B cell (primary cell): ENCODE measurements at regions not wholly inside any gene's neighbourhood (a gene's known extent, or its start where the extent isn't known, plus 50 kb on each side); places are given as distances from the start of the nearest gene placed in this dataset.

Experiments used
- ATAC-seq: fragments of 200-7000 bp; cut with Tn5 transposase; one replicate; pipeline ENCODE4 v1.10.0; 2021; ENCODE audit warnings: low read depth, mild to moderate bottlenecking, moderate number of reproducible peaks, moderate library complexity
- CTCF ChIA-PET: fragments of 350-600 bp; sonication (Branson Sonifier 250); formaldehyde crosslinking; loops from one replicate; lab custom pipeline; 2021; ENCODE audit warnings: antibody characterized with exemption, inconsistent platforms; lab: Charles Lee
- POLR2A ChIA-PET: fragments of 350-600 bp; sonication (Branson Sonifier 250); formaldehyde crosslinking; loops from one replicate; lab custom pipeline; 2021; ENCODE audit warnings: antibody characterized with exemption; lab: Charles Lee
- DNase-seq: peaks from one replicate; pipeline ENCODE4 v3.0.0; 2013
- H2AFZ ChIP-seq: 2 replicates; pipeline ENCODE4 v1.6.1; 2012; ENCODE audit warnings: mild to moderate bottlenecking, low read depth, low read length; ENCODE audit not compliant: insufficient read depth, poor library complexity, severe bottlenecking
- H3K27ac ChIP-seq, 2 donors: 1 replicate in 1 of 2; 2 replicates in 1 of 2; pipeline ENCODE4 v1.5.1; 2012 to 2013; ENCODE audit warnings: low read length in 2 of 2, mild to moderate bottlenecking in 2 of 2, moderate library complexity in 1 of 2
- H3K27me3 ChIP-seq, 4 experiments: fragments of 200-600 bp in 1 of 4; sonication (generic) in 1 of 4; replicated peaks in 1 of 4; 1 replicate in 2 of 4; 2 replicates in 2 of 4; pipeline versions ENCODE4 v1.6.1 to v1.7.0; 2013 to 2016; ENCODE audit warnings: low read length in 3 of 4, mild to moderate bottlenecking in 2 of 4, mixed read lengths in 1 of 4, moderate library complexity in 1 of 4; ENCODE audit not compliant: insufficient read depth in 4 of 4, control insufficient read depth in 3 of 4; ENCODE audit errors: control extremely low read depth in 1 of 4
- H3K36me3 ChIP-seq, 2 experiments: replicated peaks in 1 of 2; 1 replicate in 1 of 2; 2 replicates in 1 of 2; pipeline versions ENCODE4 v1.6.1 to v1.7.1; 2013; ENCODE audit warnings: low read length in 1 of 2; ENCODE audit not compliant: insufficient read depth in 2 of 2, control insufficient read depth in 1 of 2; ENCODE audit errors: control extremely low read depth in 1 of 2, extremely low read depth in 1 of 2
- H3K4me1 ChIP-seq, 2 donors: fragments of 200-600 bp in 1 of 2; sonication (generic) in 1 of 2; 1 replicate in 1 of 2; 2 replicates in 1 of 2; pipeline versions ENCODE4 v1.5.1 to v1.6.1; 2013 to 2017; ENCODE audit warnings: low read length in 2 of 2; ENCODE audit not compliant: control insufficient read depth in 2 of 2, insufficient read depth in 2 of 2
- H3K4me2 ChIP-seq: replicated peaks from 2 replicates; pipeline ENCODE3; 2012; ENCODE audit warnings: mild to moderate bottlenecking, low read depth, low read length; ENCODE audit not compliant: poor library complexity, severe bottlenecking
- H3K4me3 ChIP-seq, 5 experiments: fragments of 200-600 bp in 1 of 5; sonication (generic) in 1 of 5; 1 replicate in 3 of 5; 2 replicates in 2 of 5; pipeline versions ENCODE4 v1.5.1 to v1.7.0; 2011 to 2016; ENCODE audit warnings: low read length in 4 of 5, mild to moderate bottlenecking in 4 of 5, low read depth in 2 of 5, control low read depth in 1 of 5, moderate library complexity in 1 of 5; ENCODE audit not compliant: insufficient read depth in 1 of 5; ENCODE audit errors: control extremely low read depth in 1 of 5, extremely low read depth in 1 of 5
- H3K79me2 ChIP-seq: fragments of 200-600 bp; sonication (generic); one replicate; pipeline ENCODE4 v1.6.0; 2016; ENCODE audit warnings: low read length; ENCODE audit not compliant: control insufficient read depth, insufficient read depth
- H3K9ac ChIP-seq: fragments of 200-600 bp; sonication (generic); 2 replicates; pipeline ENCODE4 v1.6.1; 2017; ENCODE audit warnings: mild to moderate bottlenecking, low read length, moderate library complexity
- H3K9me3 ChIP-seq, 3 donors: one replicate each; pipeline versions ENCODE4 v1.6.1 to v1.7.1; 2013; ENCODE audit warnings: low read length in 2 of 3; ENCODE audit not compliant: control insufficient read depth in 2 of 3, insufficient read depth in 1 of 3; ENCODE audit errors: control extremely low read depth in 1 of 3
- H4K20me1 ChIP-seq: 2 replicates; pipeline ENCODE4 v1.6.0; 2012; ENCODE audit warnings: mild to moderate bottlenecking, low read length; ENCODE audit not compliant: insufficient read depth, control insufficient read depth, poor library complexity, severe bottlenecking
- H3K27ac Mint-ChIP-seq: one replicate; pipeline ENCODE4 v1.8.0; 2021; ENCODE audit warnings: mixed read lengths
- H3K27me3 Mint-ChIP-seq: one replicate; pipeline ENCODE4 v1.8.0; 2021; ENCODE audit warnings: mixed read lengths
- H3K4me1 Mint-ChIP-seq: one replicate; pipeline ENCODE4 v1.8.0; 2021; ENCODE audit warnings: mixed read lengths
- H3K4me3 Mint-ChIP-seq: one replicate; pipeline ENCODE4 v1.8.0; 2021; ENCODE audit warnings: mixed read lengths
- H3K9me3 Mint-ChIP-seq: one replicate; pipeline ENCODE4 v1.8.0; 2022; ENCODE audit warnings: mixed read lengths; ENCODE audit not compliant: insufficient read depth
- EZH2 ChIP-seq: IDR thresholded peaks from 2 replicates; pipeline ENCODE4 v1.6.1; 2012; ENCODE audit warnings: borderline replicate concordance, low read depth, mild to moderate bottlenecking, moderate library complexity, low read length; ENCODE audit not compliant: insufficient read depth, poor library complexity, severe bottlenecking
- WGBS: methylation state at CpG from one replicate; pipeline ENCODE4 v1.1.5; 2013; ENCODE audit warnings: missing lambda C conversion rate; ENCODE audit not compliant: insufficient coverage; 5-methylcytosine and 5-hydroxymethylcytosine counted together
- intact Hi-C: fragments of 100-400 bp; cut with micrococcal nuclease; formaldehyde crosslinking; loops from one replicate; pipeline ENCODE4 v1.10.0; 2022
- TF ChIP-seq, protein P1 (sequence below): fragments of 200-600 bp; IDR thresholded peaks from one replicate; pipeline ENCODE4 v1.8.0; 2022; ENCODE audit warnings: antibody characterized with exemption, mild to moderate bottlenecking

DNA sequence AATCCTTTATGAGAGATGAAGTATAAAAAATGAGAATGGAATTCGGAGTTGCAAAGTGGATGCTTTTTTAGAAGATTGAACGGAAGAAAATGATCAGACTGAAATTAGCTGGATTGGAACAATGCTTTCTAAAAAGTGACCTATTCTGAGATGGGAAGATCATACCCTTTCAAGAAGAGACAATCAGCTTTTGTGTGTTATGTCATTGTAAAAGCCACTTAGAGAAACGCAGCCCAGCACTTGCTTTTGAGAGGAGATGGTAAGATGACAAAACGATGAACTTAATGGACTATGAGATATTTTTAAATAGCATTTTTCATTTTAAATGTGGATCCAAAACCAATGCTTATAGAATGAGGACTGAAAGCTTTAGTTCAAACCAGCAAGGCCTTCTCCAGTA is 871.4 kb upstream of the KLHL29 start:
- intact Hi-C loops = no loop called here
- no peaks in the 10 kb centered on the region for H3K36me3 ChIP-seq
- H3K9me3 ChIP-seq = peaks cover 0 to 3% (median 0%) of the 10 kb centered on the region in 3 donors
- H3K27me3 ChIP-seq = no peaks in the 10 kb centered on the region
- WGBS = 93% methylated on average over 2 of the region's 4 CpGs
- no peak overlapping the region for H3K4me3 ChIP-seq
- H3K9me3 Mint-ChIP-seq = peaks cover 2% of the 10 kb centered on the region
- no peak overlapping the region for H2AFZ ChIP-seq
- no peak overlapping the region for H3K27ac ChIP-seq
- H3K4me2 ChIP-seq = no peak overlapping the region
- no peak overlapping the region for H3K27ac Mint-ChIP-seq
- no peaks in the 10 kb centered on the region for H3K4me1 ChIP-seq
- H3K4me1 Mint-ChIP-seq = no peaks in the 10 kb centered on the region
- no peak overlapping the region for H3K4me3 Mint-ChIP-seq
- H3K27me3 Mint-ChIP-seq = no peaks in the 10 kb centered on the region
- TF ChIP-seq EZH2 = no peak
- TF ChIP-seq, protein P1, sequence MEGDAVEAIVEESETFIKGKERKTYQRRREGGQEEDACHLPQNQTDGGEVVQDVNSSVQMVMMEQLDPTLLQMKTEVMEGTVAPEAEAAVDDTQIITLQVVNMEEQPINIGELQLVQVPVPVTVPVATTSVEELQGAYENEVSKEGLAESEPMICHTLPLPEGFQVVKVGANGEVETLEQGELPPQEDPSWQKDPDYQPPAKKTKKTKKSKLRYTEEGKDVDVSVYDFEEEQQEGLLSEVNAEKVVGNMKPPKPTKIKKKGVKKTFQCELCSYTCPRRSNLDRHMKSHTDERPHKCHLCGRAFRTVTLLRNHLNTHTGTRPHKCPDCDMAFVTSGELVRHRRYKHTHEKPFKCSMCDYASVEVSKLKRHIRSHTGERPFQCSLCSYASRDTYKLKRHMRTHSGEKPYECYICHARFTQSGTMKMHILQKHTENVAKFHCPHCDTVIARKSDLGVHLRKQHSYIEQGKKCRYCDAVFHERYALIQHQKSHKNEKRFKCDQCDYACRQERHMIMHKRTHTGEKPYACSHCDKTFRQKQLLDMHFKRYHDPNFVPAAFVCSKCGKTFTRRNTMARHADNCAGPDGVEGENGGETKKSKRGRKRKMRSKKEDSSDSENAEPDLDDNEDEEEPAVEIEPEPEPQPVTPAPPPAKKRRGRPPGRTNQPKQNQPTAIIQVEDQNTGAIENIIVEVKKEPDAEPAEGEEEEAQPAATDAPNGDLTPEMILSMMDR = no peak
- DNase-seq (no peak), ATAC-seq (no peak)
- CTCF ChIA-PET = no interaction called here
- no peak overlapping the region for H3K9ac ChIP-seq
- H4K20me1 ChIP-seq = no peaks in the 10 kb centered on the region
- POLR2A ChIA-PET = no interaction called here
- H3K79me2 ChIP-seq = no peaks in the 10 kb centered on the region

DNA sequence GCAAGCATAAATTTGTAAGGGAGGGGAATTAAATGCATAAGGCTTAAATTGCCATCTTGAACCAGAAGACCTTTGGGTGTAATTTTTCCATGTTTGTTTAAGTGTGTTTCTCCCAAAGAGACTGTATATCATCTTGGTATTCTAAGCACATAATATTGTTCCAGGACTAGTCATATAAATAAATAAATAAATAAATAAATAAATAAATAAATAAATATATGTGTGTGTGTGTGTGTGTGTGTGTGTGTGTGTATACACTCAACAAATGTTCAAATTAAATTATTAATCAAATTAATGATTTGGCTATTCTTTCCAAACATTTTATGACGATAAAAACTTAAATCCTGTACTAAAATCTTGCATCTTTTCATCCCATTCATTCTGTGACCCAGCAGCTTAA is 867.8 kb upstream of the KLHL29 start:
- H2AFZ ChIP-seq = no peak overlapping the region
- peaks cover 0 to 6% (median 0%) of the 10 kb centered on the region in 3 donors for H3K9me3 ChIP-seq
- H3K4me3 ChIP-seq = no peak overlapping the region
- no peaks in the 10 kb centered on the region for H3K27me3 ChIP-seq
- H3K9ac ChIP-seq = no peak overlapping the region
- POLR2A ChIA-PET = no interaction called here
- Mint-ChIP-seq H3K4me3 (no peak overlapping the region), H3K4me1 (no peaks in the 10 kb centered on the region), H3K27me3 (no peaks in the 10 kb centered on the region), H3K9me3 (peaks cover 2% of the 10 kb centered on the region), H3K27ac (no peak overlapping the region)
- no peak overlapping the region for H3K4me2 ChIP-seq
- intact Hi-C loops = no loop called here
- WGBS = no CpG with 5 or more reads among the region's 1 CpG
- no peaks in the 10 kb centered on the region for H3K79me2 ChIP-seq
- no peaks in the 10 kb centered on the region for H4K20me1 ChIP-seq
- TF ChIP-seq, protein P1 = no peak
- TF ChIP-seq EZH2 = no peak
- no peak for ATAC-seq
- H3K36me3 ChIP-seq = no peaks in the 10 kb centered on the region
- H3K27ac ChIP-seq = no peak overlapping the region
- no peaks in the 10 kb centered on the region for H3K4me1 ChIP-seq
- CTCF ChIA-PET = no interaction called here
- no peak for DNase-seq
